ENCODE measurements at regions not wholly inside any gene's neighbourhood (a gene's known extent, or its start where the extent isn't known, plus 50 kb on each side); places are given as distances from the start of the nearest gene placed in this dataset.

- no peak for DNase-seq (ENCODE audit: low read depth in 2 of 2)
Observed at GRCh38 chr3:18046131-18046915, 303.9 kb upstream of the TBC1D5 start.

DNA sequence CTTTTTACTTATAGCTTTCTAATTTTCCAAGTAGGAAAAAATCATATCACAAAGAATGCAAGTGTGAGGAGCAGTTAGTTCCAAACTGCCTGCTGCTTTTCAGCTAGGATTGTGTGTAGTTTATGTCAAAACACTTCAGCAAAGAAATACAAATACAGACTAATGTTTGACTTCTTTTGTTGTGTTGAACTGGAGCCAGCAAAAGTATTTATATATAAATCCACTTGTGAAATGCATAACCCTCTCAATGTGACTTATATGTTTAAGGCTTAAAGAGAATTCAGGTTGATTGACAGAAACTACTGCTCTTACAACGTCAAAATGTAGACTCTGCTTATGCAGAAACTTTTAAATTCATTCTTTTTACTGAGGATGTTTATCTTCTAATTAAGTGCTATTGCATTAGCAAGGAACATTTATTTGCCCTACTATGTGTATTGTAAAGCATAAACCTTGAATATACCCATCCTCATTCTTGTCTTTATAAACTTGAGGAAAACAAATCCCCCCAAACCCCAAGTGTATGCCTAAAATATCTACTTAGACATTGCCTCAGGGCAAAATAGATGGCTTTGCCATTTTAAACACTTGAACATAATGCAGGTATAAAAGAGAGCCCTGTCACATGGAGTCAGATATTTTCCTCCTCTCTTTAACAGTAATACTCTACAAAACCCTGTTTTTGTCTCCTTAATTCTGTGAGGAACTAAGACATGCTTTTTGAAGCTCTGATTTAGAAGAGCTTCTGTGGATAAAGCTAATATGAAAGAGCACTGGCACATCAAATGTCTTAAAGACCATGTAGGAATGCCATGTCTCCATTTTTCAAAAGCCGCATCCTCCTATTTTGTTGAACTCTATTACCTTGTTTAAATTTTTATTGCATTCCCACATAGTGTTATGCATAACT is 302.8 kb upstream of the TBC1D5 start:
- DNase-seq (ENCODE audit: low read depth in 2 of 2) = no peak

- no peak for DNase-seq (ENCODE audit: low read depth in 2 of 2)
Observed at GRCh38 chr3:18044191-18044590, 301.8 kb upstream of the TBC1D5 start.

- DNase-seq (ENCODE audit: low read depth in 2 of 2) = no peak
Observed at GRCh38 chr3:18036450-18036815, 294.0 kb upstream of the TBC1D5 start.

- DNase-seq (ENCODE audit: low read depth in 2 of 2) = no peak
Observed at GRCh38 chr3:18035641-18036449, 293.4 kb upstream of the TBC1D5 start.

- DNase-seq (ENCODE audit: low read depth in 2 of 2) = no peak
Observed at GRCh38 chr3:18033581-18034108, 291.2 kb upstream of the TBC1D5 start.

GRCh38 chr3:18030371-18030870 is 288.0 kb upstream of the TBC1D5 start:
- no peak for DNase-seq (ENCODE audit: low read depth in 2 of 2)

- DNase-seq (ENCODE audit: low read depth in 2 of 2) = no peak
Observed at GRCh38 chr3:18027161-18027939, 284.9 kb upstream of the TBC1D5 start.

DNA sequence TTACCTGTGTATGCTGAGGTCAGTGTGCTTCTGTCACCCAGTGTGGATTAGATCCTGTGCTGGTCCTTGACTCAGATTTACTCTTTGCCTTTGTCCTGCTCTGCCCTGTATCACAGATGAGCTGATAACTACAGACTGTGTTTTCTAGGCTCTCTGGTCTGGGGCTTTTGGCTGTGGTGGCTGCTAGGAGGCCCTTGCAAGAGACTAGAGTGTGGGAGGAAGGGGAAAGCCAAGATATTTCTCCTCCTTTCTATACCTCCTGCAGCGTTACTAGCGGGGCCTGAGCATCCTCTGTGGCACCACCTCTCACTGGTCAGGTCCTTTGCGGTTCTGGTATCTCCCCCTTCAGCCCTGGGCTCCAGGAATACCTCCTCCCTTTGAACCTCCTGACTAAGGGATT is 282.3 kb upstream of the TBC1D5 start:
- DNase-seq (ENCODE audit: low read depth in 2 of 2) = no peak

DNA sequence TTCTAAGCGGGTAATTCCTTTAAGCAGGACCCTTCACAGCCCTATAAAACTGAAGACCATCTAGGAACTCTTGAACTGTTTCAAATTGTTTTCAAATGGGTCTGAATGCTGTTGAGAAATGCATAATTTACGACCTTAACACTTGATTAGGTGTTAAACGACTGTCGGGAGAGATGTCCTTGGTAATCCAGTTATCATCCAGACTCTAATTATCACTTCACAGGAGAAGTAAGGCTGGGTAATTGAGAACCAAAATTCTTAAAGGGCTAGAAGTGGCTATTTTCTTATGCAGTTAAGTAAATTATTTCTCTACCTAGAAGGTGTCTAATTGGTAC is 276.7 kb upstream of the TBC1D5 start:
- DNase-seq (ENCODE audit: low read depth in 2 of 2) = no peak

GRCh38 chr3:18018491-18019160 is 276.2 kb upstream of the TBC1D5 start:
- no peak for DNase-seq (ENCODE audit: low read depth in 2 of 2)

- no peak for DNase-seq (ENCODE audit: low read depth in 2 of 2)
Observed at GRCh38 chr3:18016366-18016765, 273.9 kb upstream of the TBC1D5 start.

- no peak for DNase-seq (ENCODE audit: low read depth in 2 of 2)
Observed at GRCh38 chr3:18012933-18013332, 270.5 kb upstream of the TBC1D5 start.

GRCh38 chr3:18012436-18012835 is 270.0 kb upstream of the TBC1D5 start:
- DNase-seq (ENCODE audit: low read depth in 2 of 2) = no peak

- no peak for DNase-seq (ENCODE audit: low read depth in 2 of 2)
Observed at GRCh38 chr3:18011387-18011786, 269.0 kb upstream of the TBC1D5 start.

GRCh38 chr3:18010001-18010400 is 267.6 kb upstream of the TBC1D5 start:
- DNase-seq (ENCODE audit: low read depth in 2 of 2) = no peak

DNA sequence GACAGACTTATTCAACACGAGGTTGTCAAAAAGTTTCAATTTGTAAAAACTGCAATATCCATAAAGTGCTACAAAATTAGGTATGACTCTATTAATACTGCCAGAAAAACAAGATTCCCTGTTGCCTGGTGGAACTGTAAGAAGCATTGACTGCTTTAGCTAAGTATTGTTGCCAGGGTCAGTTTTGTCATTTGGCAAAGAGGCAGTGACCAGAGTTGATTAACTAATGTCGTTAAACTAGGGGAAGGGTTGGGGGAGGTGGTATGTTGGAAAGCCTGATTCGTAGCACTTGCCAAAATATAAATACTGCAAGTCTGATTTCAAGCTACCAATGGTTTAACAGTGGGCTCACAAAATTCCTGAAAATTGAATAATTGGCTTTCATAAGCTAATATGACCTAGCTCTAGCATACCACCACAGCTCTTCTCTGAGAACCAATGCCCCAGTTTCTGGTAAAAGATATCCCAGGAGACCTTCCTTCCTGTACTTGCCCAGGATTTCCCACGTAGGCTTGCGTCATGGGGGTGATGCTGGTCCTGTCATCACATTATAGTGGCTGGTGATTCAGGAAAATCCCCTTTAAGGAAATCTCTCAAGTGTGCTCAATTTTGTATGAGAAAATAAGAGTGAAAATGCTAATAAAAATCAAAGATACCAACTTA is 266.4 kb upstream of the TBC1D5 start:
- no peak for DNase-seq (ENCODE audit: low read depth in 2 of 2)

DNA sequence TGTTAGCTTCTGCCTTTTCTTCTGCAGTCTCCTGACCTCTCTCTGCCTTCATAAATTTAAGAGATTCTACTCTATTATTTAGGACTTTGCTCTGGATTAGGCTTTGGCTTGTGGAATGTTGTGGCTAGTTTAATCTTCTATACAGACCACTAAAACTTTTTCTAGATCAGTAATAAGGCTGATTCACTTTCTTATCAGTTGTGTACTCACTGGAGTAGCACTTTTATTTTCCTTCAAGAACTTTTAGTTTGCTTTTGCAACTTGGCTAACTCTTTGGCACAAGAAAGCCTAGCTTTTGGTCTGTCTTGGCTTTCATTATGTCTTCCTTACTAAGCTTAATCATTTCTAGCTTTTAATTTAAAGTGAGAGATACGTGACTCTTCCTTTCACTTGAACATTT is 265.5 kb upstream of the TBC1D5 start:
- no peak for DNase-seq (ENCODE audit: low read depth in 2 of 2)

DNA sequence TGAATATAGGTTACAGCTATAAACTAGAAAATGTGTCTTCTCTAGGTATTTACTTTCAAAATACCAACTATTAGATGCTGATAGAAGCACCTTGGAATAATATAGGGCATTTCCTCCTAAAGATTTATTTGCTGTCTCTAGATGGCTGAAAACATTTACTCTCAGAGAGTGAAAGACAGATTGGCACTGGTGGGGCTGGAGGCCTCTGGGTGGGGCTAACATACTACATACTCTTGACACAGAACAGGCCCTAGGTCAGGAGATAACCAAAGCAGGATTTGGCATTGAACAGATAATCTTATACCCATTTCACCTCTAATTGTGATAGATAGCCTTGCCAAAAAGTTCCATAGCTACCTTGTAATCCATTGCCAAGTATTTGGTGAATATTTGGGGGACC is 253.3 kb upstream of the TBC1D5 start:
- no peak for DNase-seq (ENCODE audit: low read depth in 2 of 2)

DNA sequence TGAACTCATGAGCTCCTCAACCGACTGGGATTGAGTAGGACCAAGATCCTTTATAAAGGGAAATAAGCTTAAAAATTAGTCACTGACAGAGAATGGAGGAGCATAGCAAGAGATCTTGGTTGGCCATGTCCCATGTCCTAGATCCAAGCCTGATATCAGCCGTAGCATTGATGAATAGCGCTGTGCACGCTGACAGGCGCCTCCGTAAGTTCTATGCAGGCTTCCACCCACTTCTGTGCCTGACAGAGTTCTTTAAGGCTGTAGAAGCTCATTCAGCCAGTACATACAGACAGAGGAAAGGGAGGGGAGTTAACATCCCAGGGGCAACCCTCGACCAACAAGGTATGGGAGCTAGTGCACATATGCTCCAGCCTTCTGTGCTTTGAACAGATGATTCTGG is 251.7 kb upstream of the TBC1D5 start:
- no peak for DNase-seq (ENCODE audit: low read depth in 2 of 2)
